ENCODE measurements at regions not wholly inside any gene's neighbourhood (a gene's known extent, or its start where the extent isn't known, plus 50 kb on each side); places are given as distances from the start of the nearest gene placed in this dataset.

GRCh38 chr4:180564026-180564425 is 1679.2 kb upstream of the TENM3 start:
- no peak for DNase-seq

DNA sequence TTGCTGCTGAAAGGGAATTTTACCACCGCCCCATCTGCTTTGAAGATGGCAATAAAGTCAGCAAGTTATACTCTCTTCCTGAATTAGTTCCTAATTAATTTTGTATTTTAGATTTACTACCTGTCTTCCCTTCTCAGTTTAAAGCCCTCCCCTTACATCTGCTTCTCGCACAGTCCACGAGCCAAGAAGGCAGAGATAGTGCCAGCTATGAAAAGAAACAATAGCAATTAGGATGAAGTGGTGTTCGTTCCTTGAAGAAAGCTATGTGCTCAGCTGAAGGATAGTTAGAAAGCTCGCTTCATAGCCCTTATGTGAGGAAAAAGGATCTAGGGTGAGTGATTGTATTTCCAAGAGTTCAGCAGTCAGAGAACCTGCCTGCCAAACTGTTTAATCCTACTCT is 1678.8 kb upstream of the TENM3 start:
- DNase-seq, result no peak

DNA sequence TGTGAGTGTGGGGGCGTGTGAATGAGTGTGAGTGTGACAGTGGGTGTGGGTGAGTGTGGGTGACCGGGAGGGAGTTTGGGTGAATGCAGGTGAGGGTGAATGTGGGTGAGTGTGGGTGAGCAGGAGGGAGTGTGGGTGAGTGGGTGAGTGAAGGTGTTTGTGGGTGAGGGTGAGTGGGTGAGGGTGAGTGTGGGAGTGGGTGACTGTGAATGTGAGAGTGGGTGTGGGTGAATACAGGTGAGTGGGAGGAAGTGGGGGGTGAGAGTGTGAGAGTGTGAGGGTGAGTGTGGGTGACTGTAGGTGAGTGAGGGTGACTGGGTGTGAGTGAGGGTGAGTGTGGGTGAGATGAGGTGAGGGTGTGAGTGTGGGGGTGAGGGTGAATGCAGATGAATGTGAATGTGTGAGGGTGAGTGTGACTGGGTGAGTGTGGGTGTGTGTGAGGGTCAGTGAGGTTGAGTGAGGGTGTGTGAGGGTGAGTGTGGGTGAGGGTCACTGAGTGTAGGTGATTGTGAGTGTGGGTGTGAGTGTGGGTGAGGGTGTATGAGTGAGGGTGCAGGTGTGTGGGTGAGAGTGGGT is 1677.3 kb upstream of the TENM3 start:
- no peak for DNase-seq

DNA sequence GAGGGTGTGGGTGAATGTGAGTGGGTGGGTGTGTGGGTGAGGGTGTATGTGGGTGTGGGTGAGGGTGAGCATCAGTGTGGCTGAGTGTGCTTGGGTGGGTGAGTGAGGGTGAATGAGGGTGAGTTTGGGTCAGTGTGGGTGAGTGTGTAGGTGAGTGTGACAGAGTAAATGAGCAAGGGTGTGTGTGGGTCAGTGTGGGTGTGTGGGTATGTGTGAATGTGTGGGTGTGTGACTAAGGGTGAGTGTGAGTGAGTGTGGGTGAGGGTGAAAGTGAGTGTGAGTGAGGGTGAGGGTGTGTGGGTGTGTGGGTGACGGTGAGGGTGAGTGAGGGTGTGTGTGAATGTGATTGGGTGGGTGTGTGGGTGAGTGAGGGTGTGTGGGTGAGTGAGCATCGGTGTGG is 1676.7 kb upstream of the TENM3 start:
- no peak for DNase-seq

DNA sequence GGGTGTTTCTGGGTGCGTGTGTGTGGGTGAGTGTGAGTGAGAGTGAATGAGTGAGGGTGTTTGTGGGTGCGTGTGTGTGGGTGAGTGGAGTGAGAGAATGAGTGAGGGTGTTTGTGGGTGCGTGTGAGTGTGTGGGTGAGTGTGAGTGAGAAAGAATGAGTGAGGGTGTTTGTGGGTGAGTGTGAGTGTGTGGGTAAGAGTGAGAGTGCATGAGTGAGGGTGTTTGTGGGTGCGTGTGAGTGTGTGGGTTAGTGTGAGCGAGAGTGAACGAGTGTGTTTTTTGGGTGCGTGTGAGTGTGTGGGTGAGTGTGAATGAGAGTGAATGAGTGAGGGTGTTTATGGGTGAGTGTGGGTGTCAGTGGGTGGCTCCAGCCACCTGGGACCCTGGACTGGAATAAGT is 1676.1 kb upstream of the TENM3 start:
- DNase-seq, result no peak

- DNase-seq, result no peak
Measured at GRCh38 chr4:180571516-180572055, 1671.6 kb upstream of the TENM3 start.

DNA sequence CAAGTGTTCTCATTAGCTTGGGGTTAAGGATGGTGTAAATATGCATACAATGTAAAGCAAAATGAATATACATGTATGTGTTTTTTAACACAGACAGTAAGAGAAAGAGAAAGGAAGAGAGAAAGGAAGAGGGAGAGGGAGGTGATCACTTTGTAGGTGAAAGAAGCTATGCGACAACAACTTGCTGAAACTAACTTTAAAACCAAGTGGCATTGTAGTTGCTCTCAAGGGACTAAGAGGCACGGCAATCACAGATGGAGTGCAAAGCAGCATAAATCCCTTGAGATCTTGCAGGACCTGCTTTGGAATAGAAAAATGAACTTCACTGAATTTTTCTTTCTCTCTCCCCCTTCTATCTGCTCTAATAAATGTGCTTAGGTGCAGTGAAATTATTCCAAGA is 1665.0 kb upstream of the TENM3 start:
- no peak for DNase-seq

GRCh38 chr4:180581061-180581460 is 1662.1 kb upstream of the TENM3 start:
- no peak for DNase-seq

DNA sequence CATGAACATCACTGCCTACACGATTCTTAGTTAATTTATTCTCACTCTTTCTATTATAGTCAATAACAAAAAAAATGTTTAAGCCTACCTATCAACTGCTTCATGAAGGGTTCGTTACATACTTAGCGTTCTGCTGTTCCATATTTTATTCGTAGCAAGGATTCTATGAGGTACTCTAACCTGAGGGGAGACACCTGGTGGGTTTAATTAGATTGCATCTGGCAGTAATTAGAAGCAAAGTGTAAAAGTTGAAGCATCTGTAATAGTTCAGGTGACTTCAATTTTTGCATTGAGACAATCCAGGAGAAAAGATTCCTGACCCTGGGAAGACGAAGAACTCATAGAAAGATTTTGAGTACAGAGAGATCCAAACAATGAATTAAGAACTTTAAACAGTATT is 1655.8 kb upstream of the TENM3 start:
- no peak for DNase-seq

- no peak for DNase-seq
Measured at GRCh38 chr4:180589575-180589974, 1653.6 kb upstream of the TENM3 start.

DNA sequence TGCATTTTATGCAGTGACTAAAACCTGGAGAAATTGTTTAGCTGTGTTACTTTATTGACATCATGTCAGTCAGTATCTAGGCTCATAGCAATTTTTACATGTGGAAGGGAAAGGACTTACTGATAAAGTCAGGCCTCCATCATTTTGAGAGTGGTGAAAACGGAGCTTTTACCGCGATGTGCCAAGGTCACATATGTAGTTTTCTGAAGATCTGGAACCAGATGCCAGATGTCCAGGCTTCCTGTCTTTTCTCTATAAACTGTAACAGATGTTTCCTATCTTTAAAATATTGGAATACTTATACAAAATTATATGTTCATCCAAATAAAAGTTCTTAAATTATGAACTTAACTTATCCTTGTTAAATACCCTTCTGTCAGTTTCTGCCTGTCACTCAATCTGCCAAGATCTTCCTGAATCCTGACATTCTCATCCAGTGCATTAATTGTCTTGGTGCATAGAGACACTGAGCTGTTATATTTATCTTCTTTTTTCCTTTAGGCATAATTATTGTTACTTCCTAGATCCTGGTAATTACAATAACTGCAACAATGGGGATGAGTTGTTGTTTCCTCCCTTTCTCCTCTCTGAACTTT is 1646.2 kb upstream of the TENM3 start:
- DNase-seq, result no peak

GRCh38 chr4:180598281-180598680 is 1644.9 kb upstream of the TENM3 start:
- DNase-seq, result peak; percentile 55

GRCh38 chr4:180603791-180604190 is 1639.4 kb upstream of the TENM3 start:
- no peak for DNase-seq

DNA sequence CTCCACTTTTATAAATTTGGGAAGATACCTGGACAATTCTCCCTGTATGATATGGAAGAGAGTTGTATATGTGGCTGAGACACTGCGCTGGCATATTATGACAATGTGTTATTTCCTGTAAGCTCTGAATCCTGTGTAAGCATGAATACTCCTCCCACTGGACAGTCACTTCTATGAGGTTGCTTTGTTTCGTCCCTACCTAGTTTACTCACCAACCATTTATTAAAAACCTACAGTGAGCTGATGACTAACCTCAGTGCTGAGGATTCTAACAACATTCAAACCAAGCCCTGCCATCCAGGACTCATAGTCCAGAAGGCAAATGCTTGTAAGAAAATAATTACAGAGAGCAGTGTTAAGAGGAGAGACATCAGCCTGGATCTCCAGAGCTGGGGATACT is 1632.9 kb upstream of the TENM3 start:
- DNase-seq, result peak; percentile 48

DNA sequence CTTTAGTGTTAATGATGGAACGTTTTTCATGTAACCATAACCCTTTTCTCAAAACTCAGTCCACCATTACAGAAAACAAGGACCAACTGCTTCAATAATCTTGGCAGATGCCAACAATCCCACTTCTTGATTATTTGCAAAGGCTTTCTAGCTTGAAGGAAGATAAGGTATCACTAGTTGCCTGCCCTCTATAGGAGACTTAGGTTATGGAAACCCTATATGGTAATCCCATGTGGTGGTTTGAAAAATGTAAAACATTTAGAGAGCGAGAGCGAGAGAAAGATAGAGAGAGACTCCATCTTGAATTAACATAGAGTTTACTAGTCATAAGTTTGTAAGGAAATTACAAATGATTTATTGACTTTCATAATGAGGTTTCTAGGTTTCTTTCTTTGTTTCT is 1627.5 kb upstream of the TENM3 start:
- DNase-seq, result no peak

DNA sequence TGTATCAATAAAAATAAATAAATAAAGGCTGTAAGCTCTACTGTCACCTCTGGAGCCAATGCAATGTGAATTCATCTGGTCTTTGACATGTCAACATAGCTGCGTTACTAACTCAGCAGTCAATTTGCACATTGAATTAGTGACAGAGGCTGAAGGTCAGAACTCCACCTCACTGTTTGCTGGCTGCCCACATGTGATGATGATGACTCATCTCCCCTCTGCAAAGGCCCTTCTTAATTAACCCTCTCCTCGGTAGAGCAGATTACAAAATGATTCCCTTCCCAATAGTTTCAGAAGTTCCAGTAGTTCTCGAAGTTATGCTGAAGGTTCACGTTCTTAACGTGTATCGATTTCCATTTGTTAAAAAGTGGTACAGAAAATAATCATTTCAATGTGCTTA is 1626.0 kb upstream of the TENM3 start:
- no peak for DNase-seq

GRCh38 chr4:180618396-180618795 is 1624.8 kb upstream of the TENM3 start:
- no peak for DNase-seq

GRCh38 chr4:180619440-180619839 is 1623.8 kb upstream of the TENM3 start:
- DNase-seq, result no peak

DNA sequence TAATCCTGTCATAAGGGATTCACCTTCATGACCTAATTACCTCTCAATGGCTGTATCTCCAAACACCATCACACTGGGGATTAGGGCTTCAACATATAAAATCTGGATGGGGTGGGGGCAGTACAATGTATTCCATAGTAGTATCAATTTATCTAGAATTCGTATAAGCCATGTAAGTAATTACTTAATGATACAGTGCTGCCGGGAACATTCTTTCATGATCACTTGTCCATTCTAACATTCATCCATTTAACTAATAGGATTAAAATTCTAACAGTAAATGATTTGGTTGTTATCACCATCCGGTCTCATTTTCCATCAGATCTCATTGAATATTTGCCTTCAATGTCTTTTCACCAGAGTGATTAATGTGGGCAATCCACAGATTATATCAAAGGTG is 1620.9 kb upstream of the TENM3 start:
- no peak for DNase-seq

DNA sequence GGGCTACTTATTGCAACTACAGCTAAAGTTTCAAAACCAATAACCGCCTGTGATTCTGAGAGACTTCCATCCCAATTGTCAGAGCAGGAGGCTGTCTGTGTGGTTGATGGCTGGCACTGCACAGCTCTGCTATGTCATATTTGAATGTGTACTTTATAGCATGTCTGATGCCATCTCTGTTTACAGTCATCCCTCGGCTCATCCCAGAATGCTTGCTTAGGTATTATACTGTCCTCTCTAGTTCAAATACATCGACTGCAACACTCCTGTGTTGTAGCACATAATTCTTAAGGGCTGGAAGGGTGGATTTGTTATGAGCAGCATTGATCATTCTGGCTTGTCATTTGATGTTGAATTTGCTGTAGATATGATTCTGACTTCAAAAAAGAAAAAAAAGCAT is 1617.5 kb upstream of the TENM3 start:
- DNase-seq, result no peak

DNA sequence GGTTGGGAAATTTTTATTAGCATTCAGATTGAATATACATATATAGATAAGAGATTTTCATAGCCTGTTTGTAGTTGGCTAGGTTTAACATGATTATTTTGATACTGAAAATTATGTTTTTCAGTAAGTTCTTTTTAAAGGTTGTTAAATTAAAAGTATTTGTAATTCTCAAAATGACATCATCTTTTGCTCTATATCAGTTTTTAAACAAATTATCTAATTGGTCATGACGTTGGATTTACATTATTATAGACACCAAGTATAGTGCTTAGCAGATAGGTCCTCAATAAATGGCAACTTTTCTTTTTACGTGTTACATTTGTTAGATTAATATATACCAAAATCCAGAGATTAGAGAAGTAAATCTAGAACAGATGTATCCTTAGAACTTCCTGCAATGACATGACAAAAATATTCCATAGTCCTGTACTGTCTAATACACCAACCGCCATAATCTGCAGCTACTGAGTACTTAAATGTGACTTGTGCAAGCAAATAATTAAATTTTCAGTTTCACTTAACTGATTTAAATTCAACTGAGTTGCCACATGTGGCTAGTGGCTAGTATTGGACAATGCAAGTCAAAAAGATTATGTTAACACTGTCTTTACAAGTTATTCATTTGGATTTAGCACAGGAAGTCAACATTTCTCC is 1613.1 kb upstream of the TENM3 start:
- no peak for DNase-seq

DNA sequence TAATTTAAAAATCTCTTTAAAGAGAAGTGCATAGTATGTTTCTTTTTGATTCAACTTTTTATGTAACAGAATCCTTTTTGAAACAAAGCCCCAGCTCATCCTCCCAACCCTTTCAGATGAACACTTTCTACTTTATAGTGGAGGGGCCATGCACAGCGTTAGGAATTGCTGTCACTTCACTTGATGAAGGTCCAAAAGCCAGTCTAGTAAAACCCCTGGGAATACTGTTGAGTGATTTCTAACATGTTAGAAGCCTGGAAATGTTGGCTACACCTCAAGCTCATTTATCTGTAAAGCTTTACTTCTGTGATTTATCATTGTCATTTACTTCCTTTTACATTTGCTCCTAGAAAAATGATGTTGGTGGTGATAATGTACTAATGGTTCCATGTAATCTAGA is 1608.9 kb upstream of the TENM3 start:
- no peak for DNase-seq

DNA sequence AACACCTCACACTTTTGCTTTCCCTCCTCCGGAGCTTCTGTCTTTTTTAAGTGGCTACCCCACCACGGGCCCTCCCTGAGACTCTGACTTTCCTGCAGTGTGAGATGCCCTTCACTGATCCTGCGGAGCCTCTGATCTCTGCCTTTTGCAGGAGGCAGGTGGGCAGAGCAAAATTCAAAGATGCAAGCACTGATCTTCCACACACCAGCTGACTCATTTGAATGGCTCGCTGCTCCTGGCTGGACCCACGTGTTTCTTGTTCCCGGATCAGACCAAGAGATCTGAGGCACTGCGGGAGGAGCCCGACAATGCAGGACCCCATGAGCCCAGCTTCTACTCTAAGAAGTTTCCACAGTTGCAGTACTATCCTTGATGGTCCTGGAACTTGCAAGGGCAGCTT is 1607.9 kb upstream of the TENM3 start:
- no peak for DNase-seq

DNA sequence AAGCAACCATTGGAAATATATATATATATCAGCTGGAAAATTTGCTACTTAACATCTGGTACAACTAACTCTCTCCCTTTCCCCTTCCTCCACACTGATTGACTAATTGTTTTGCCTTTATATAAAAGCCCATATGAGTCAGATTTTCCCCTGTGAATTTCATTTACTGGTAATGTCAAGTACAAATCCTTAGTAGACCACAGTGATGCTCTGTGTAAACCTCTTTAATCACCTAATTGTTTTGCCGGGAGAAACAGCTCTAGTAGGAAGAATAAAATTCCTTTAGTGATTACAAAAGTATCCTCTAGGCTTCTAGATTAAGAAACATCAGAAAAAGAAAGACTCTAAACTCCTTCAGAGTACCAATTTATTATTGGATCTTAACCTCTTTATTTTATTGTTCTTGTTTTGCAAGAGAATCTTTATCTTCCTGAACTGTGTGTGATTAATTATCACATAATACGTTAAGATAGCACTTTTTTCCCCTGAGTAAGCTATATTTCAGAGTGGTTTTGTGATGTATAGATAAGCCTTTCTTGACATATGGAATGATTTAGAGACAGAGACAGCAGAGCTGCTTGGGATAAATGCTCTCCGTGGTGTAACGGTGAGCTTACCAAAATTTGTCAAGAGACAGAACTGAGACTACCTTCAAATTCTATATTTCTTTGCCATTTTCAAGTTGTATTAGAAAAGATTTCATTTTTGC is 1606.4 kb upstream of the TENM3 start:
- no peak for DNase-seq
